DND-41 (cell line): ENCODE measurements at regions not wholly inside any gene's neighbourhood (a gene's known extent, or its start where the extent isn't known, plus 50 kb on each side); places are given as distances from the start of the nearest gene placed in this dataset.

Source experiments
- EZH2 ChIP-seq: IDR thresholded peaks from 3 replicates; pipeline ENCODE4 v1.6.1; 2012; ENCODE audit warnings: borderline replicate concordance, low read depth, mild to moderate bottlenecking, moderate library complexity, low read length, inconsistent platforms; ENCODE audit not compliant: severe bottlenecking
- TF ChIP-seq, protein P1 (sequence below): IDR thresholded peaks from 2 replicates; pipeline ENCODE4 v1.5.1; 2012; ENCODE audit warnings: borderline replicate concordance, low read length, moderate library complexity, mild to moderate bottlenecking; ENCODE audit not compliant: poor library complexity, severe bottlenecking; ENCODE audit errors: extremely low read depth

DNA sequence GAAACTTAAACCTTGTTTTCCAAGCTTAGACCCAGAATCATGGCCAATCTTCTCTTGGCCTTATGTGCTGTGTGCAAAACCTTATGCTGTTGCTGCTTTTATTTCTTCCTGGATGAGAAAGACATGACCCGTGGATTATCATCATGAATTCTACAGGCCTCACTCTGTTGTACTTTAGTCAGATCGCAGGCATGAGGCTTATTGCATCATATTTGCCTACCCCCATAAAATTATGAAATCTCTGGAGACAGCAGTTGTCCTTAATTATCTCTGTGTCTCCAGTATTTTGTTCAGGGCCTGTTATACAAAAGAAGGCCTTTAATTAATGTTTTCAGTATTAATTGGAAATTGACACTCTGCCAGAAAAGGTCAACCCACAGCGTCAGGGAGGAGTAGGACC lies 71.6 kb downstream of the PLCE1 start:
- TF ChIP-seq, protein P1, sequence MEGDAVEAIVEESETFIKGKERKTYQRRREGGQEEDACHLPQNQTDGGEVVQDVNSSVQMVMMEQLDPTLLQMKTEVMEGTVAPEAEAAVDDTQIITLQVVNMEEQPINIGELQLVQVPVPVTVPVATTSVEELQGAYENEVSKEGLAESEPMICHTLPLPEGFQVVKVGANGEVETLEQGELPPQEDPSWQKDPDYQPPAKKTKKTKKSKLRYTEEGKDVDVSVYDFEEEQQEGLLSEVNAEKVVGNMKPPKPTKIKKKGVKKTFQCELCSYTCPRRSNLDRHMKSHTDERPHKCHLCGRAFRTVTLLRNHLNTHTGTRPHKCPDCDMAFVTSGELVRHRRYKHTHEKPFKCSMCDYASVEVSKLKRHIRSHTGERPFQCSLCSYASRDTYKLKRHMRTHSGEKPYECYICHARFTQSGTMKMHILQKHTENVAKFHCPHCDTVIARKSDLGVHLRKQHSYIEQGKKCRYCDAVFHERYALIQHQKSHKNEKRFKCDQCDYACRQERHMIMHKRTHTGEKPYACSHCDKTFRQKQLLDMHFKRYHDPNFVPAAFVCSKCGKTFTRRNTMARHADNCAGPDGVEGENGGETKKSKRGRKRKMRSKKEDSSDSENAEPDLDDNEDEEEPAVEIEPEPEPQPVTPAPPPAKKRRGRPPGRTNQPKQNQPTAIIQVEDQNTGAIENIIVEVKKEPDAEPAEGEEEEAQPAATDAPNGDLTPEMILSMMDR: no peak
- no peak for TF ChIP-seq EZH2
